ENCODE measurements at regions not wholly inside any gene's neighbourhood (a gene's known extent, or its start where the extent isn't known, plus 50 kb on each side); places are given as distances from the start of the nearest gene placed in this dataset.

DNA sequence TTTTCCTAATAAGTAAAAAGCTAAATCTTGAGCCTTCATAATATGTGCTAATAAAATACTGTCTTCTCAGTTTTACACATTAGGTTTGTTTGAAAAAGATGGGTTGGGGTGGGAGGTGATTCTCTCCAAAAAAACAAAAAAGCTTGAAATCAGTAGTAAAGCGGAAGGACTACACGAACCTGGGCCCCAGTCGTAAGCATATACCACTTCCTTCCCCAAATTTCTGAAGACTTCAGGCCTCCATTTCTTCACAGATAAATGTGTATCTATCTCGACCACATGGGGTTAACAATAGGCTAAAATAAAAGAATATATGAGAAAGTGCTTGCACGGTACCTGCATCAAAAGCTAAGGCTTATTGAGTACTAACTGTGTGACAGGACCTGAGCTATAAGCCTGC is 51.6 kb upstream of the PAX2 start:
- Histone ChIP-seq H3K4me2 (replicated peaks; ENCODE audit: low read depth, low read length, poor library complexity, severe bottlenecking) (peak overlapping the region; percentile 5), H3K79me2 (ENCODE audit: control insufficient read depth, insufficient read depth, low read length) (no peaks in the 10 kb centered on the region), H3K36me3 (replicated peaks in 1 of 2; ENCODE audit: control extremely low read depth in 1 of 2, control insufficient read depth in 1 of 2, extremely low read depth in 1 of 2, insufficient read depth in 2 of 2, low read length in 1 of 2) (no peaks in the 10 kb centered on the region), H3K9ac (ENCODE audit: low read length) (no peak overlapping the region), H3K4me3 (ENCODE audit: control extremely low read depth in 1 of 5, extremely low read depth in 1 of 5, insufficient read depth in 1 of 5, low read depth in 2 of 5, low read length in 4 of 5) (no peak overlapping the region), H2AFZ (ENCODE audit: insufficient read depth, low read depth, low read length, poor library complexity, severe bottlenecking) (no peak overlapping the region), H3K4me1 (ENCODE audit: control insufficient read depth in 2 of 2, insufficient read depth in 2 of 2, low read length in 2 of 2) (peaks cover 12 to 18% of the 10 kb centered on the region in 2 donors), H3K9me3 (ENCODE audit: control extremely low read depth in 1 of 3, control insufficient read depth in 2 of 3, insufficient read depth in 1 of 3, low read length in 2 of 3) (peaks cover 0 to 3% (median 0%) of the 10 kb centered on the region in 3 donors), H4K20me1 (ENCODE audit: control insufficient read depth, insufficient read depth, low read length, poor library complexity, severe bottlenecking) (no peaks in the 10 kb centered on the region), H3K27ac (ENCODE audit: low read length in 2 of 2) (no peak overlapping the region), H3K27me3 (replicated peaks in 1 of 4; ENCODE audit: control extremely low read depth in 1 of 4, control insufficient read depth in 3 of 4, insufficient read depth in 4 of 4, low read length in 3 of 4) (peaks cover 0 to 14% (median 4%) of the 10 kb centered on the region in 4 experiments)
- no peak for TF ChIP-seq EZH2 (IDR thresholded peaks at IDR 0.05; ENCODE audit: borderline replicate concordance, insufficient read depth, low read depth, low read length, poor library complexity, severe bottlenecking)
- TF ChIP-seq, protein P1, sequence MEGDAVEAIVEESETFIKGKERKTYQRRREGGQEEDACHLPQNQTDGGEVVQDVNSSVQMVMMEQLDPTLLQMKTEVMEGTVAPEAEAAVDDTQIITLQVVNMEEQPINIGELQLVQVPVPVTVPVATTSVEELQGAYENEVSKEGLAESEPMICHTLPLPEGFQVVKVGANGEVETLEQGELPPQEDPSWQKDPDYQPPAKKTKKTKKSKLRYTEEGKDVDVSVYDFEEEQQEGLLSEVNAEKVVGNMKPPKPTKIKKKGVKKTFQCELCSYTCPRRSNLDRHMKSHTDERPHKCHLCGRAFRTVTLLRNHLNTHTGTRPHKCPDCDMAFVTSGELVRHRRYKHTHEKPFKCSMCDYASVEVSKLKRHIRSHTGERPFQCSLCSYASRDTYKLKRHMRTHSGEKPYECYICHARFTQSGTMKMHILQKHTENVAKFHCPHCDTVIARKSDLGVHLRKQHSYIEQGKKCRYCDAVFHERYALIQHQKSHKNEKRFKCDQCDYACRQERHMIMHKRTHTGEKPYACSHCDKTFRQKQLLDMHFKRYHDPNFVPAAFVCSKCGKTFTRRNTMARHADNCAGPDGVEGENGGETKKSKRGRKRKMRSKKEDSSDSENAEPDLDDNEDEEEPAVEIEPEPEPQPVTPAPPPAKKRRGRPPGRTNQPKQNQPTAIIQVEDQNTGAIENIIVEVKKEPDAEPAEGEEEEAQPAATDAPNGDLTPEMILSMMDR (IDR thresholded peaks at IDR 0.05) = no peak
- Mint-ChIP-seq H3K4me3 (no peak overlapping the region), H3K4me1 (peaks cover 14% of the 10 kb centered on the region), H3K27ac (no peak overlapping the region), H3K27me3 (peaks cover 32% of the 10 kb centered on the region), H3K9me3 (ENCODE audit: insufficient read depth) (no peaks in the 10 kb centered on the region)
- ChIA-PET POLR2A (no interaction called here), CTCF (interaction anchor here (1.0 kb wide), 1 partner anchor 876 kb away, joined by 3 read pairs; no protein-coding TSS in a partner anchor)
- intact Hi-C loops (cut with micrococcal nuclease) = no loop called here
- DNase-seq = no peak
- WGBS (ENCODE audit: insufficient coverage) = no CpG with 5 or more reads among the region's 5 CpGs
- ATAC-seq (ENCODE audit: low read depth) = no peak
